ENCODE measurements at regions not wholly inside any gene's neighbourhood (a gene's known extent, or its start where the extent isn't known, plus 50 kb on each side); places are given as distances from the start of the nearest gene placed in this dataset.
"Not testable (repeated sequence)": the region's sequence is repeated elsewhere in the genome, so short reads cannot be mapped to it uniquely, and the experiment has no call there.

GRCh38 chr22:33221568-33221967 is 163.4 kb upstream of the SYN3 start:
- DNase-seq (ENCODE audit: low read depth, low spot score), result no peak

GRCh38 chr22:33220476-33221080 is 162.4 kb upstream of the SYN3 start:
- DNase-seq (ENCODE audit: low read depth, low spot score), result no peak

- DNase-seq (ENCODE audit: low read depth, low spot score), result no peak
Observed at GRCh38 chr22:33219648-33220384, 161.6 kb upstream of the SYN3 start.

GRCh38 chr22:33213383-33214075 is 155.3 kb upstream of the SYN3 start:
- DNase-seq (ENCODE audit: low read depth, low spot score), result no peak

- DNase-seq (ENCODE audit: low read depth, low spot score), result peak; percentile 49
Observed at GRCh38 chr22:33209930-33210784, 152.0 kb upstream of the SYN3 start.

GRCh38 chr22:33204408-33204807 is 146.2 kb upstream of the SYN3 start:
- no peak for DNase-seq (ENCODE audit: low read depth, low spot score)

- DNase-seq (ENCODE audit: low read depth, low spot score), result no peak
Observed at GRCh38 chr22:33202455-33202854, 144.3 kb upstream of the SYN3 start.

- DNase-seq (ENCODE audit: low read depth, low spot score), result no peak
Observed at GRCh38 chr22:33194529-33195077, 136.4 kb upstream of the SYN3 start.

GRCh38 chr22:33192156-33192555 is 134.0 kb upstream of the SYN3 start:
- no peak for DNase-seq (ENCODE audit: low read depth, low spot score)

GRCh38 chr22:33188326-33188725 is 130.1 kb upstream of the SYN3 start:
- peak; percentile 9 for DNase-seq (ENCODE audit: low read depth, low spot score)

- DNase-seq (ENCODE audit: low read depth, low spot score), result no peak
Observed at GRCh38 chr22:33186816-33187215, 128.6 kb upstream of the SYN3 start.

- no peak for DNase-seq (ENCODE audit: low read depth, low spot score)
Observed at GRCh38 chr22:33180356-33180755, 122.2 kb upstream of the SYN3 start.

GRCh38 chr22:33167998-33168790 is 110.0 kb upstream of the SYN3 start:
- no peak for DNase-seq (ENCODE audit: low read depth, low spot score)

- no peak for DNase-seq (ENCODE audit: low read depth, low spot score)
Observed at GRCh38 chr22:33166206-33166605, 108.0 kb upstream of the SYN3 start.

GRCh38 chr22:33163815-33164214 is 105.6 kb upstream of the SYN3 start:
- no peak for DNase-seq (ENCODE audit: low read depth, low spot score)

- DNase-seq (ENCODE audit: low read depth, low spot score), result no peak
Observed at GRCh38 chr22:33162196-33162595, 104.0 kb upstream of the SYN3 start.

GRCh38 chr22:33160525-33160924 is 102.3 kb upstream of the SYN3 start:
- DNase-seq (ENCODE audit: low read depth, low spot score), result no peak

GRCh38 chr22:33154967-33155366 is 96.8 kb upstream of the SYN3 start:
- not testable (repeated sequence) for DNase-seq (ENCODE audit: low read depth, low spot score)

GRCh38 chr22:33149611-33150010 is 91.4 kb upstream of the SYN3 start:
- no peak for DNase-seq (ENCODE audit: low read depth, low spot score)

- DNase-seq (ENCODE audit: low read depth, low spot score), result no peak
Observed at GRCh38 chr22:33144721-33145120, 86.5 kb upstream of the SYN3 start.
